ENCODE measurements at regions not wholly inside any gene's neighbourhood (a gene's known extent, or its start where the extent isn't known, plus 50 kb on each side); places are given as distances from the start of the nearest gene placed in this dataset.
"Not testable (repeated sequence)": the region's sequence is repeated elsewhere in the genome, so short reads cannot be mapped to it uniquely, and the experiment has no call there.

GRCh38 chr3:22685597-22685996, 517.5 kb upstream of the UBE2E2 start:
- no peak overlapping the region for H3K4me3 ChIP-seq (ENCODE audit: low read depth, low read length)
- TF ChIP-seq CTCF (IDR thresholded peaks at IDR 0.05; ENCODE audit: low read depth, low read length): no peak

GRCh38 chr3:22691407-22691806, 511.7 kb upstream of the UBE2E2 start:
- no peak for TF ChIP-seq CTCF (IDR thresholded peaks at IDR 0.05; ENCODE audit: low read depth, low read length)

GRCh38 chr3:22691856-22692628, 511.1 kb upstream of the UBE2E2 start:
- no peak overlapping the region for H3K4me3 ChIP-seq (ENCODE audit: low read depth, low read length)
- no peak for TF ChIP-seq CTCF (IDR thresholded peaks at IDR 0.05; ENCODE audit: low read depth, low read length)

More at GRCh38 chr3:22691407-22691806, 511.7 kb upstream of the UBE2E2 start:
- no peak overlapping the region for H3K4me3 ChIP-seq (ENCODE audit: low read depth, low read length)

GRCh38 chr3:22700876-22701275, 502.3 kb upstream of the UBE2E2 start:
- no peak overlapping the region for H3K4me3 ChIP-seq (ENCODE audit: low read depth, low read length)
- no peak for TF ChIP-seq CTCF (IDR thresholded peaks at IDR 0.05; ENCODE audit: low read depth, low read length)

- no peak overlapping the region for H3K4me3 ChIP-seq (ENCODE audit: low read depth, low read length)
- no peak for TF ChIP-seq CTCF (IDR thresholded peaks at IDR 0.05; ENCODE audit: low read depth, low read length)
Observed at GRCh38 chr3:22704166-22704565, 499.0 kb upstream of the UBE2E2 start.

GRCh38 chr3:22704571-22705354, 498.4 kb upstream of the UBE2E2 start:
- H3K4me3 ChIP-seq (ENCODE audit: low read depth, low read length): no peak overlapping the region
- no peak for TF ChIP-seq CTCF (IDR thresholded peaks at IDR 0.05; ENCODE audit: low read depth, low read length)

- not testable (repeated sequence) for H3K4me3 ChIP-seq (ENCODE audit: low read depth, low read length)
Observed at GRCh38 chr3:22706922-22707321, 496.2 kb upstream of the UBE2E2 start.

All from WI38 (cell line).